ENCODE measurements at regions not wholly inside any gene's neighbourhood (a gene's known extent, or its start where the extent isn't known, plus 50 kb on each side); places are given as distances from the start of the nearest gene placed in this dataset.
"Not testable (repeated sequence)": the region's sequence is repeated elsewhere in the genome, so short reads cannot be mapped to it uniquely, and the experiment has no call there.

DNA sequence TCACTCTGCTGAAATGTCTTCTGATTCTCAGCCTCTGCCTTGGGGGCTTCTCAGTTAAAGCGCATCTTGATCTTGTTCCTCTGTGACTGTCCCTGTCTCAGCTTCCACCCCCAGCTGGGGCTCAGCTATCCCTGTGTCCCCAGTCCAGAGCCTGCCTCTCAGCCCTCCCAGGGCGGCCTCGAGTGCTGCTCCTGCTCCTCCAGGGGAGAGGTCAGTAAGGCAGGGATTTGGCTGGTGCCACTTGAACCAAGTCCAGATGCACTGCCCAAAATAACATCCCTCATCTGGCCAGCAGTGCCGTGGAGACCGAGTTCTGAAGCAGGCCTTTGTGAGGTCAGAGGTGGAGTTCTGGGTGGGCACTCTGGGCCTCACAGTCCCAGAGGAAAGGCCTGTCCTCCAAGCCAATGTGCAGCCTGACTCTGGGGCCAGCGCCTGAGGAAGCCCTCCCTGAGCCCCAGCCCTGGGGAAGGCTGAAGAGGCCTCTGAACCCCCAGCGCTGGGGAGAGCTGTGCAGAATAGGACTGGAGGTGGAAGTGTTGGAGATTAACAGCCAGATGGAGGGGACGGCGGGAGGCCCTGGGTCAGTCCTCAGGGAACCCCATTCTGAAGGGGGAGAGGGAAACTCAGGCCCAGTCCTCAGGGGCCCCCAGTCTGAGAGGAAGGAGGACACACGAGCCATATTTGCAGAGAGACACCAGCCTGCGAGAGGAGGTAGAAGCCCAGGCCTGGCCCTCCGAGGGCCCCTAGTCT lies 943.7 kb downstream of the SPATA31A6 start:
- TF ChIP-seq CHD2 (IDR thresholded peaks at IDR 0.05; ENCODE audit: low read length); EP300 (IDR thresholded peaks at IDR 0.05; ENCODE audit: borderline replicate concordance in 1 of 2, low read depth in 2 of 2, low read length in 2 of 2); SP1 (IDR thresholded peaks at IDR 0.05; ENCODE audit: low read depth, low read length); POLR2AphosphoS5 (IDR thresholded peaks at IDR 0.05; ENCODE audit: low read depth, low read length); BRCA1 (IDR thresholded peaks at IDR 0.05; ENCODE audit: low read depth, low read length): not testable (repeated sequence)
- TF ChIP-seq, protein P1, sequence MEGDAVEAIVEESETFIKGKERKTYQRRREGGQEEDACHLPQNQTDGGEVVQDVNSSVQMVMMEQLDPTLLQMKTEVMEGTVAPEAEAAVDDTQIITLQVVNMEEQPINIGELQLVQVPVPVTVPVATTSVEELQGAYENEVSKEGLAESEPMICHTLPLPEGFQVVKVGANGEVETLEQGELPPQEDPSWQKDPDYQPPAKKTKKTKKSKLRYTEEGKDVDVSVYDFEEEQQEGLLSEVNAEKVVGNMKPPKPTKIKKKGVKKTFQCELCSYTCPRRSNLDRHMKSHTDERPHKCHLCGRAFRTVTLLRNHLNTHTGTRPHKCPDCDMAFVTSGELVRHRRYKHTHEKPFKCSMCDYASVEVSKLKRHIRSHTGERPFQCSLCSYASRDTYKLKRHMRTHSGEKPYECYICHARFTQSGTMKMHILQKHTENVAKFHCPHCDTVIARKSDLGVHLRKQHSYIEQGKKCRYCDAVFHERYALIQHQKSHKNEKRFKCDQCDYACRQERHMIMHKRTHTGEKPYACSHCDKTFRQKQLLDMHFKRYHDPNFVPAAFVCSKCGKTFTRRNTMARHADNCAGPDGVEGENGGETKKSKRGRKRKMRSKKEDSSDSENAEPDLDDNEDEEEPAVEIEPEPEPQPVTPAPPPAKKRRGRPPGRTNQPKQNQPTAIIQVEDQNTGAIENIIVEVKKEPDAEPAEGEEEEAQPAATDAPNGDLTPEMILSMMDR (IDR thresholded peaks at IDR 0.05; ENCODE audit: control extremely low read depth in 1 of 3, insufficient read depth in 1 of 3, low read depth in 1 of 3, low read length in 3 of 3), result not testable (repeated sequence)

Data from H1 (cell line).